GM06990 (cell line): ENCODE measurements at regions not wholly inside any gene's neighbourhood (a gene's known extent, or its start where the extent isn't known, plus 50 kb on each side); places are given as distances from the start of the nearest gene placed in this dataset.

Experiments used
- DNase-seq: peaks from one replicate; pipeline ENCODE4 v3.0.0-alpha.2; 2011; ENCODE audit not compliant: insufficient read length; ENCODE audit errors: extremely low read depth
- H3K27me3 ChIP-seq: replicated peaks from 2 replicates; pipeline ENCODE4 v1.6.0; 2011; ENCODE audit warnings: low read length; ENCODE audit not compliant: control insufficient read depth, insufficient read depth
- H3K36me3 ChIP-seq: 2 replicates; pipeline ENCODE4 v1.5.1; 2011; ENCODE audit warnings: low read length; ENCODE audit not compliant: control insufficient read depth, insufficient read depth
- H3K4me3 ChIP-seq: replicated peaks from 2 replicates; pipeline ENCODE4 v1.5.1; 2011; ENCODE audit warnings: low read depth, mild to moderate bottlenecking, control low read depth, low read length
- TF ChIP-seq, protein P1 (sequence below): IDR thresholded peaks from 2 replicates; pipeline ENCODE4 v1.5.1; 2011; ENCODE audit warnings: low read length, control low read depth, mild to moderate bottlenecking, inconsistent platforms; ENCODE audit not compliant: insufficient read depth, poor library complexity, severe bottlenecking

- no peaks in the 10 kb centered on the region for H3K36me3 ChIP-seq
- H3K27me3 ChIP-seq = no peaks in the 10 kb centered on the region
- H3K4me3 ChIP-seq = peak overlapping the region; percentile 18; the same call in 1 of the 2 replicates
- DNase-seq = peak; percentile 26
- TF ChIP-seq, protein P1, sequence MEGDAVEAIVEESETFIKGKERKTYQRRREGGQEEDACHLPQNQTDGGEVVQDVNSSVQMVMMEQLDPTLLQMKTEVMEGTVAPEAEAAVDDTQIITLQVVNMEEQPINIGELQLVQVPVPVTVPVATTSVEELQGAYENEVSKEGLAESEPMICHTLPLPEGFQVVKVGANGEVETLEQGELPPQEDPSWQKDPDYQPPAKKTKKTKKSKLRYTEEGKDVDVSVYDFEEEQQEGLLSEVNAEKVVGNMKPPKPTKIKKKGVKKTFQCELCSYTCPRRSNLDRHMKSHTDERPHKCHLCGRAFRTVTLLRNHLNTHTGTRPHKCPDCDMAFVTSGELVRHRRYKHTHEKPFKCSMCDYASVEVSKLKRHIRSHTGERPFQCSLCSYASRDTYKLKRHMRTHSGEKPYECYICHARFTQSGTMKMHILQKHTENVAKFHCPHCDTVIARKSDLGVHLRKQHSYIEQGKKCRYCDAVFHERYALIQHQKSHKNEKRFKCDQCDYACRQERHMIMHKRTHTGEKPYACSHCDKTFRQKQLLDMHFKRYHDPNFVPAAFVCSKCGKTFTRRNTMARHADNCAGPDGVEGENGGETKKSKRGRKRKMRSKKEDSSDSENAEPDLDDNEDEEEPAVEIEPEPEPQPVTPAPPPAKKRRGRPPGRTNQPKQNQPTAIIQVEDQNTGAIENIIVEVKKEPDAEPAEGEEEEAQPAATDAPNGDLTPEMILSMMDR = no peak
These were observed 256.0 kb downstream of the TMEM167A start for GRCh38 chr5:82820961-82821845.

DNA sequence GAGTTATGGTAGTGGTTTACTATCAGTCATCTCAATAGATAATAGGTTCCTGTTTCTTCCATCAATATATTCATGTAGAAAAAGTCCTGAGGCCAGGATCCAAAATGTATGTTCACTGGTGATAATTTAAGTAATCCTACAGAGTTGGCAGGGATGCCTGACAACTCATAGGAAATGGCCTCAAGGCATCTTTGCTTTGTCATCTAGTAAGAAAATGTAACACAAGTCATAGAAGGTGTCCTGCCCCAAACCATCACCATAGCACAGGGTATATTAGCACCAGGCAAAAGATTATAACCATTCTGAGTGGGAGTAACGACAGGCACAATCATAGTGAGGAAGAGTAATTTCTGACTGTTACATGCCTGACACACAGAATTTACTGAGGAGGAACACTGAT lies 257.0 kb downstream of the TMEM167A start:
- Histone ChIP-seq H3K27me3 (no peaks in the 10 kb centered on the region), H3K4me3 (no peak overlapping the region), H3K36me3 (no peaks in the 10 kb centered on the region)
- TF ChIP-seq, protein P1 = no peak
- DNase-seq = no peak

GRCh38 chr5:82817897-82818676 lies 259.1 kb downstream of the TMEM167A start:
- Histone ChIP-seq H3K4me3 (no peak overlapping the region), H3K36me3 (no peaks in the 10 kb centered on the region), H3K27me3 (no peaks in the 10 kb centered on the region)
- TF ChIP-seq, protein P1 = no peak
- no peak for DNase-seq

- H3K4me3 ChIP-seq = no peak overlapping the region
- no peak for DNase-seq
- H3K27me3 ChIP-seq = no peaks in the 10 kb centered on the region
- TF ChIP-seq, protein P1 = no peak
- no peaks in the 10 kb centered on the region for H3K36me3 ChIP-seq
These were observed 260.3 kb downstream of the TMEM167A start for GRCh38 chr5:82816926-82817325.

DNA sequence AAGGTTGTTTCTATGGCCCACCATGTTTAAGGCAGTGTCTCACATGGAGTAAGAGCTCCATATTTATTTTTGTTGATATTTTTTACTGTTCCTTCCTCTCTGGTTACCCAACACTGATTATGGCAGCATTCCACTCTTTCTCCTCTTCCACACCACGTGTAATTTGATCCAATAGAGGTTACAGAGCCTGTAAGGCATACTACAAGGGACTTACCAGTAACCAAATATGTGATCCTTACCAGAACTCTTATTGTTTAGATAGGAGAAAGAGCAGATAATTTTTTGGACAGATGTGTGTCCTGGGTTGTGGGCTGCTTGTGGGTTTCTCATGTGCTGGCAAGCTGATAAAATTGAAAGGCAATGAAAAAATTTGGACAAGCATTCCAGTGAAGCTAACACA lies 261.3 kb downstream of the TMEM167A start:
- TF ChIP-seq, protein P1 = no peak
- Histone ChIP-seq H3K4me3 (no peak overlapping the region), H3K27me3 (no peaks in the 10 kb centered on the region), H3K36me3 (no peaks in the 10 kb centered on the region)
- no peak for DNase-seq
